ENCODE measurements at regions not wholly inside any gene's neighbourhood (a gene's known extent, or its start where the extent isn't known, plus 50 kb on each side); places are given as distances from the start of the nearest gene placed in this dataset.

DNA sequence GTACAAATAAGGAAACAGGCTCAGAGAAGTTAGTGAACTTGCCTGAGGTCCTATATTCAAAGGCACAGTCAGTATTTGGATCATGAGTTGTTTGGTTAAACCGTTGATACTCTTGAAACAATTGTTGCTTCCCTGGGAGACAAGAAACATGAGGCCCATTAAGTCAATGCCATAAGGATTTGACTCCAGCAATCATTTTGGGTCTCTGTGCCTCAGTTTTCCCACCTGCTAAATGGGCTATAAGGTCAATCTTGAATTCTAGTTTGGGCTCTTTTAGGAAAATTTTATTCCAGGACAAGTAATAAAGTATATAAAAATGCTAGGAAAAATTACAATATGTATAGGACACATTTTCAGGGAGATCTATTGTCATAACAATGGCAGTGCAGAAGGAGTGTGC lies 202.1 kb downstream of the TMEM26 start:
- H3K27ac Mint-ChIP-seq = no peak overlapping the region
- CTCF ChIA-PET = no interaction called here
- intact Hi-C loops (cut with micrococcal nuclease) = no loop called here
- H3K36me3 Mint-ChIP-seq = no peaks in the 10 kb centered on the region
- no peaks in the 10 kb centered on the region for H3K4me1 Mint-ChIP-seq (ENCODE audit: low read depth)
- H3K9me3 Mint-ChIP-seq = peaks cover 14% of the 10 kb centered on the region
- H3K27me3 Mint-ChIP-seq = peaks cover 6% of the 10 kb centered on the region
- POLR2A ChIA-PET = no interaction called here
- no peak overlapping the region for H3K4me3 Mint-ChIP-seq
- DNase-seq = no peak

DNA sequence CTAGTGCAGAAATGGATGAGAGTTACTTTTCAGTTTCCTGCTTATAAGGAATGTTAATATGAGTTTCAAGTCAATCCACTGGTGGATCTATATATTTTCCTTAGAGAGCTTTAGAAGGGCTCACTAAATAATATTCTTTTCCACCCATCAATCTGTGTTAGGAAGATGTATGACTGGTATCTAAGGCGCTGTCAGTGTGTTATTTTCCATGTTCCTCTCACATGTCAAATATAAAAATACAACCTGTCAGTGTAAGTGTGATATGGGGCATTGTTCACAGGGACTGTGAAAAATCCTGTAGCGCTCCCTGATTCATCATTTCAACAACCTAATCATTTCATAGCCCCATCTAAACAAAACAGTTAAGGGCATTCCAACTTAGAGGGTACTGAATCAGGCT lies 203.1 kb downstream of the TMEM26 start:
- Mint-ChIP-seq H3K4me3 (no peak overlapping the region), H3K4me1 (ENCODE audit: low read depth) (no peaks in the 10 kb centered on the region), H3K27me3 (peaks cover 6% of the 10 kb centered on the region), H3K9me3 (peaks cover 6% of the 10 kb centered on the region), H3K27ac (no peak overlapping the region), H3K36me3 (no peaks in the 10 kb centered on the region)
- ChIA-PET POLR2A (no interaction called here), CTCF (no interaction called here)
- no peak for DNase-seq
- intact Hi-C loops (cut with micrococcal nuclease) = no loop called here

GRCh38 chr10:61248013-61248412 lies 205.2 kb downstream of the TMEM26 start:
- CTCF ChIA-PET = no interaction called here
- Mint-ChIP-seq H3K27me3 (peaks cover 6% of the 10 kb centered on the region), H3K9me3 (no peaks in the 10 kb centered on the region), H3K4me1 (ENCODE audit: low read depth) (no peaks in the 10 kb centered on the region), H3K4me3 (no peak overlapping the region), H3K36me3 (no peaks in the 10 kb centered on the region), H3K27ac (no peak overlapping the region)
- DNase-seq = no peak
- POLR2A ChIA-PET = no interaction called here
- intact Hi-C loops (cut with micrococcal nuclease) = no loop called here

- Mint-ChIP-seq H3K27ac (no peak overlapping the region), H3K4me3 (no peak overlapping the region), H3K36me3 (no peaks in the 10 kb centered on the region), H3K4me1 (ENCODE audit: low read depth) (no peaks in the 10 kb centered on the region), H3K27me3 (peaks cover 6% of the 10 kb centered on the region), H3K9me3 (no peaks in the 10 kb centered on the region)
- DNase-seq = no peak
- intact Hi-C loops (cut with micrococcal nuclease) = no loop called here
- ChIA-PET POLR2A (no interaction called here), CTCF (no interaction called here)
These were observed 208.9 kb downstream of the TMEM26 start for GRCh38 chr10:61244261-61244775.

DNA sequence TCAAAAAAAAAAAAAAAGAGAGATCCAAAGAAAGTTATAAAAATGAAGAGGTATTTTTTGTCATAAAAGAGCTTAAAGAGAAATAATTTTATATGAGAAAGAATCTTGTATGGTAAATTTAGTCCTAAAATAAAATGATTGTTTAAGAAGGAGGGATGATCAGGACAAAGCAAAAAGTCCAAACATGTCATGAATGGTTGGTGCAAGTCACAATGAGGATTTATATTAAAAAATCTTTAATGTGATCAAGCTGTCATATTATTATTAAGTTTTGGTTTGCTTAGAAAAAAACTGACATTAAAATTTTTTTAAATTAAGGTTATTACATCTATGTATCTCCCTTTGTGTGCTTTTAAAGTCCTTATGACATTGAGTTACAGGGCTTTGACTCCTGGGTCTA lies 220.4 kb downstream of the TMEM26 start:
- H3K9me3 Mint-ChIP-seq = peaks cover 4% of the 10 kb centered on the region

GRCh38 chr10:61225939-61226338 lies 227.2 kb downstream of the TMEM26 start:
- H3K27me3 Mint-ChIP-seq = no peaks in the 10 kb centered on the region
- no peak overlapping the region for H3K4me3 Mint-ChIP-seq
- DNase-seq = no peak
- ChIA-PET POLR2A (no interaction called here), CTCF (no interaction called here)
- peaks cover 3% of the 10 kb centered on the region for H3K36me3 Mint-ChIP-seq
- H3K9me3 Mint-ChIP-seq = peaks cover 19% of the 10 kb centered on the region
- H3K4me1 Mint-ChIP-seq (ENCODE audit: low read depth) = no peaks in the 10 kb centered on the region
- intact Hi-C loops (cut with micrococcal nuclease) = no loop called here
- no peak overlapping the region for H3K27ac Mint-ChIP-seq

More for the DNA sequence above, 220.4 kb downstream of the TMEM26 start:
- Mint-ChIP-seq H3K27ac (no peak overlapping the region), H3K4me3 (no peak overlapping the region), H3K4me1 (ENCODE audit: low read depth) (no peaks in the 10 kb centered on the region), H3K36me3 (no peaks in the 10 kb centered on the region), H3K27me3 (peaks cover 2% of the 10 kb centered on the region)
- no peak for DNase-seq
- POLR2A ChIA-PET = interaction anchor here (0.6 kb wide), 1 partner anchor 208 kb away, joined by 5 read pairs; no protein-coding TSS in a partner anchor
- CTCF ChIA-PET = no interaction called here
- intact Hi-C loops (cut with micrococcal nuclease) = no loop called here

DNA sequence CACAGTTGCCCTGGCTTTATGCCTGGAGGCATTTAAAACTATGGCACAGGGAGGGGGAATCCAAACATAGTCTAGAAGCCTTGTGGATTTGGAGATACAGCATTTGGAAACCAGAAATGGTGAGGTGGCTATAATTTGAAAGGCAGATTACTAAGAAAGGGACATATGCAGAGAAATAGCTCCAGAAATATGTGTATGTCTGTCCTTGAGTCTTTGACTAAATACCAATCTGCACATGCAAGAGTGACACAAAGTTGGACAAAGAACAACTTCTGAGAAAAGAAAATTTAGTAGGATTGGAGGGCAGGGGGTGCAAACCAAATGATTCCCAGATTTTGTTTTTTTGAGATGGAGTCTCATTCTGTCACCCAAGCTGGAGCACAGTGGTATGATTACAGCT lies 229.6 kb downstream of the TMEM26 start:
- ChIA-PET POLR2A (no interaction called here), CTCF (no interaction called here)
- Mint-ChIP-seq H3K9me3 (peaks cover 19% of the 10 kb centered on the region), H3K36me3 (peaks cover 3% of the 10 kb centered on the region), H3K27ac (no peak overlapping the region), H3K4me3 (no peak overlapping the region), H3K27me3 (no peaks in the 10 kb centered on the region), H3K4me1 (ENCODE audit: low read depth) (no peaks in the 10 kb centered on the region)
- DNase-seq = no peak
- intact Hi-C loops (cut with micrococcal nuclease) = no loop called here

DNA sequence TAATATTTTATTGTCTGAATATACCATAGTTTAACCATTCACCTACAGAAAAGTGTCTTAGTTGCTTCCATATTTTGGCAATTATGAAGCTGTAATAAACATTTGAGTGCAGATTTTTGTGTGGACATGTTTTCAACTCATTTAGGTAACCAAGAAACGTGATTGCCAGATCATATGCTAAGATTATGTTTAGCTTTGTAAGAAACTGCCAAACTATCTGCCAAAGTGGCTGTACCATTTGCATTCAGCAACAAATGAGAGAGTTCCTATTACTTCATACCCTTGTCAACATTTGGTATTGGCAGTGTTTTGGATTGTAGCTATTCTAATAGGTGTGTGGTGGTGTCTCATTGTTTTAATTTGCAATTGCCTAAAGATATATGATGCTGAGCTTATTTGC lies 233.5 kb downstream of the TMEM26 start:
- no peaks in the 10 kb centered on the region for H3K27me3 Mint-ChIP-seq
- intact Hi-C loops (cut with micrococcal nuclease) = no loop called here
- H3K9me3 Mint-ChIP-seq = peaks cover 3% of the 10 kb centered on the region
- ChIA-PET POLR2A (no interaction called here), CTCF (no interaction called here)
- no peaks in the 10 kb centered on the region for H3K4me1 Mint-ChIP-seq (ENCODE audit: low read depth)
- no peak for DNase-seq
- no peaks in the 10 kb centered on the region for H3K36me3 Mint-ChIP-seq
- no peak overlapping the region for H3K27ac Mint-ChIP-seq
- H3K4me3 Mint-ChIP-seq = no peak overlapping the region

DNA sequence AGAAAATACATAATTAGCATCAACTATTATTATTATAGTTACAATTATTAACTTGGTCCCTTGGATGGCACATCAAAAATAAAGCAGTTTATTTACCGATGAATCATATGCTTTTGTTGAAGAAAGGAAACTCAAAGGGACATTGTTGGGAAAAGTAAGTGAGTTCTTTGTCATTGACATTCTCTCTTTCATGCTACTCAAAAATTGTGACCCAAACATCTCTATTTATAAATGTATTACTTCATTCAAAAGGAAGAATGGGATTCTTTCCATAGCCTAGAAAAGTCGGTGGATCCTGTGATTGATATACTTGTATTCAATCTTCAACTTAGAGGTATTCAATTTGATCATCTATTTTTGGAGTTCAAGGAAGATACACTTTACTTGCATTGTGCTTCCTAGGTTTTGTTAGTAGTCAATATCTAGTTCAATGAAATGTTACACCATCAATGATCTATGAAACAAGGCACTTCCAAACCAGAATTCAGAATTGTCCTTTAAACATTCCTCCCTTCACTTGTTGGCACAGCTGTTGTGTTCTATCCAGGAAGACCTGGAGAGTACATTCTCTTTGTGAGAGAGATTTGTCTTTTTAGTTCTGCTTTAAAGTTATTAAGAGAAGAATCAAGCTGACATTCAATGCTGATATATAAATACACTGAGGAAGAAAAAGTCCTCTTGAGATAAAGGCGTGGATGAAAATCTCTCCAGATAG lies 235.2 kb downstream of the TMEM26 start:
- ChIA-PET CTCF (no interaction called here), POLR2A (no interaction called here)
- no peak overlapping the region for H3K4me3 Mint-ChIP-seq

GRCh38 chr10:61215246-61215645 lies 237.9 kb downstream of the TMEM26 start:
- no peaks in the 10 kb centered on the region for H3K9me3 Mint-ChIP-seq
- no peak overlapping the region for H3K27ac Mint-ChIP-seq
- H3K4me1 Mint-ChIP-seq (ENCODE audit: low read depth) = no peaks in the 10 kb centered on the region
- CTCF ChIA-PET = no interaction called here
- no peak for DNase-seq
- H3K4me3 Mint-ChIP-seq = no peak overlapping the region
- peaks cover 2% of the 10 kb centered on the region for H3K27me3 Mint-ChIP-seq
- intact Hi-C loops (cut with micrococcal nuclease) = no loop called here
- H3K36me3 Mint-ChIP-seq = no peaks in the 10 kb centered on the region
- POLR2A ChIA-PET = no interaction called here

More for the DNA sequence above, 235.2 kb downstream of the TMEM26 start:
- Mint-ChIP-seq H3K4me1 (ENCODE audit: low read depth) (no peaks in the 10 kb centered on the region), H3K27me3 (no peaks in the 10 kb centered on the region), H3K9me3 (no peaks in the 10 kb centered on the region), H3K36me3 (no peaks in the 10 kb centered on the region), H3K27ac (no peak overlapping the region)
- intact Hi-C loops (cut with micrococcal nuclease) = no loop called here
- DNase-seq = no peak

- Mint-ChIP-seq H3K9me3 (no peaks in the 10 kb centered on the region), H3K27me3 (peaks cover 2% of the 10 kb centered on the region), H3K4me1 (ENCODE audit: low read depth) (no peaks in the 10 kb centered on the region), H3K27ac (no peak overlapping the region), H3K4me3 (no peak overlapping the region), H3K36me3 (no peaks in the 10 kb centered on the region)
- ChIA-PET CTCF (no interaction called here), POLR2A (no interaction called here)
- no peak for DNase-seq
- intact Hi-C loops (cut with micrococcal nuclease) = no loop called here
These were observed 241.7 kb downstream of the TMEM26 start for GRCh38 chr10:61211468-61211867.

DNA sequence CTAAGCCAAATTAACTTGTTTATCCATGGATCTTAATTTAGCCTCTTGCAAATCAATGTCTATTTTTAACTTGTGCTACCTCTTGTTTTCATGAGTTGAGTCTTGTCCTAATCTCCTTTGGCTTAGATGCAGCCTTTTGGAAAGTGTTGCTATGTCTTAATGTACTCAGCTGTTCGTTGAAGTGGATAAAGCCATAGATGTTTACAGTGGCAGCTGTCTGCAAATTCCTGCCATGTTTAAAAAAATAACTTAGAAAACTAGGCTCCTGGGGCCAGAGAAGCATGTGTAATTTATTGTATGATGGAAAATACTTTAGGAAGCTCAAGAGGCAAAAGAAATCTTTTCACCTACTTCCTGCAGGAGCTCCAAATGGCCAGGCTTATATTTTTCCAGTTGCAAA lies 253.1 kb upstream of the RHOBTB1 start:
- intact Hi-C loops (cut with micrococcal nuclease) = no loop called here
- DNase-seq = no peak
- Mint-ChIP-seq H3K27ac (no peak overlapping the region), H3K4me1 (ENCODE audit: low read depth) (no peaks in the 10 kb centered on the region), H3K36me3 (no peaks in the 10 kb centered on the region), H3K27me3 (no peaks in the 10 kb centered on the region), H3K9me3 (peaks cover 7% of the 10 kb centered on the region), H3K4me3 (no peak overlapping the region)
- POLR2A ChIA-PET = no interaction called here
- CTCF ChIA-PET = no interaction called here

DNA sequence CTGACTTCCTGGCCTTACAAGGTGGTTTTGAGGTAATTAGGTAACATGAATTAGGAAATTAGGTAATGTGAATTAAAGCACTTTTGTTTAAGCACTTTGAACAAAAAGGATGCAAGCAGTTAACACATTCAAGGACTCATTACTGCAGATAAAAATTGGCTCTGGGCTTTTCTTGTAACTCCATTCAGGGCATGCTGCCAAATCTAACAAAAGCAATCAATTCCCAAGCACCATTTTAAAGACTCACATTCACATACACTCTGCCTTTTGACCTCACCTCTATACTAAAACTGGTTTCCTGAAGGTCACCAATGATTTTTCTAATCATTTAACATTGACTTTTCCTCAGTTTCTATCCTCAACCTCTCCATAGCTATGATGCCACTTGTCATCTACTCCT lies 251.2 kb upstream of the RHOBTB1 start:
- H3K36me3 Mint-ChIP-seq = no peaks in the 10 kb centered on the region
- no peaks in the 10 kb centered on the region for H3K4me1 Mint-ChIP-seq (ENCODE audit: low read depth)
- intact Hi-C loops (cut with micrococcal nuclease) = no loop called here
- H3K27me3 Mint-ChIP-seq = no peaks in the 10 kb centered on the region
- POLR2A ChIA-PET = no interaction called here
- DNase-seq = no peak
- H3K27ac Mint-ChIP-seq = no peak overlapping the region
- H3K4me3 Mint-ChIP-seq = no peak overlapping the region
- CTCF ChIA-PET = no interaction called here
- H3K9me3 Mint-ChIP-seq = peaks cover 10% of the 10 kb centered on the region
